Transverse colon (tissue), 4 donors: ENCODE measurements at regions not wholly inside any gene's neighbourhood (a gene's known extent, or its start where the extent isn't known, plus 50 kb on each side); places are given as distances from the start of the nearest gene placed in this dataset.

Experiments used
- DNase-seq: peaks from one replicate; pipeline ENCODE4 v3.0.0-alpha.2; 2019
- H3K27ac ChIP-seq, 4 donors: fragments of 200-600 bp; sonication (generic); 2 replicates each; pipeline ENCODE4 v1.5.1; 2016 to 2018; ENCODE audit warnings: inconsistent platforms in 4 of 4
- H3K27me3 ChIP-seq: fragments of 200-600 bp; sonication (generic); 2 replicates; pipeline ENCODE4 v1.5.1; 2017; ENCODE audit warnings: inconsistent platforms
- H3K36me3 ChIP-seq, 4 donors: fragments of 200-600 bp; sonication (generic); 2 replicates each; pipeline ENCODE4 v1.5.1; 2017 to 2019; ENCODE audit warnings: inconsistent platforms in 4 of 4
- H3K4me1 ChIP-seq, 4 donors: fragments of 200-600 bp; sonication (generic); 2 replicates each; pipeline ENCODE4 v1.5.1; 2017 to 2020; ENCODE audit warnings: inconsistent platforms in 4 of 4
- H3K4me3 ChIP-seq, 4 donors: fragments of 200-600 bp; sonication (generic); 1 replicate in 1 of 4; 2 replicates in 3 of 4; pipeline versions ENCODE4 v1.5.1 to v1.6.1; 2017 to 2019; ENCODE audit warnings: inconsistent platforms in 4 of 4
- H3K9me3 ChIP-seq, 2 donors: fragments of 200-600 bp; sonication (generic); 2 replicates each; pipeline ENCODE4 v1.5.1; 2017 to 2019; ENCODE audit warnings: inconsistent platforms in 2 of 2
- CTCF ChIP-seq, 5 experiments: fragments of 200-600 bp in 3 of 5; fragments of 450-650 bp in 2 of 5; sonication (generic) in 3 of 5; IDR thresholded peaks; 1 replicate in 2 of 5; 2 replicates in 3 of 5; pipeline ENCODE4 v1.5.1; 2016 to 2017; ENCODE audit warnings: antibody characterized with exemption in 5 of 5, inconsistent platforms in 3 of 5, mild to moderate bottlenecking in 2 of 5, moderate library complexity in 1 of 5
- EP300 ChIP-seq: sonication (generic); formaldehyde crosslinking; IDR thresholded peaks from one replicate; pipeline ENCODE4 v1.6.1; 2017; ENCODE audit warnings: antibody characterized with exemption, low read depth
- POLR2A ChIP-seq: fragments of 450-650 bp; IDR thresholded peaks from one replicate; pipeline ENCODE4 v1.6.1; 2016; ENCODE audit warnings: antibody characterized with exemption, mild to moderate bottlenecking, moderate library complexity
- POLR2AphosphoS5 ChIP-seq, 3 donors: sonication (generic); formaldehyde crosslinking; IDR thresholded peaks; one replicate each; pipeline ENCODE4 v1.6.1; 2016; ENCODE audit warnings: antibody characterized with exemption in 3 of 3
- WGBS, 2 donors: methylation state at CpG; one replicate each; pipeline ENCODE4 v1.1.5; 2018; ENCODE audit warnings: low coverage in 1 of 2; 5-methylcytosine and 5-hydroxymethylcytosine counted together
- in situ Hi-C, 4 donors: fragments of 200-750 bp; cut with MboI; loops; one replicate each; pipeline versions ENCODE4 v1.15.0 to v1.15.1; 2017; ENCODE audit warnings: low sequenced_read_pairs in 3 of 4, low pct_ligation_motif_present in 1 of 4, low pct_unique_long_range_greater_than_20kb in 1 of 4
- intact Hi-C: fragments of 100-400 bp; cut with DNase I; formaldehyde crosslinking; loops from one replicate; pipeline ENCODE4 v1.15.1; 2023; ENCODE audit warnings: low total_unique reads

DNA sequence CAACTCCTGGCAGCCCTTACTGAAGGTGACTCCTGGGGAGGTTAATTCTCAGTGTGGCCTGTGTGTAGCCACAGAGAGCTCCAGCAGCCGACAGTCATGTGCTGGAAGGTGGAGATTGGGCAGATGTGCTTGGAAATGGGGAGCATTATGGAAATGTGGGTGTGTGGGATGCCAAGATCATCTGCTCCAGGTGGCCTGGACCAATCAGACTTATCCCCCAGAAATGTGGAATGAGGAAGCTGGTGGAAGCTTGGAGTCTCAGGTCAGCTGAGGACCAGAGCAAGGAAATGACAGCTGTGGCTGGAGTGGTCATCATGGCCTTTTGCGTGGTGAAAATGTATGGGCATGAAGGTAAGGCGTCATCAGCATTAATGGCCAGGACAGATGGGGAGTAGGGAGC, 234.0 kb downstream of the MIAT start:
- no peak overlapping the region for H3K27ac ChIP-seq
- DNase-seq, result no peak
- H3K4me3 ChIP-seq, result no peak overlapping the region
- no peak for TF ChIP-seq EP300
- TF ChIP-seq CTCF (IDR thresholded peaks at IDR 0.05), result no peak
- no peak for TF ChIP-seq POLR2AphosphoS5 (IDR thresholded peaks at IDR 0.05)
- no peak for TF ChIP-seq POLR2A
- H3K27me3 ChIP-seq, result no peaks in the 10 kb centered on the region
- H3K9me3 ChIP-seq, result no peaks in the 10 kb centered on the region
- peaks cover 0 to 8% (median 0%) of the 10 kb centered on the region in 4 donors for H3K4me1 ChIP-seq
- 87% methylated on average over 3 of the region's 3 CpGs; no CpG with 5 or more reads in 1 of the 2 donors for WGBS, 2 donors
- H3K36me3 ChIP-seq, result no peaks in the 10 kb centered on the region
- intact Hi-C loops, result no loop called here
- in situ Hi-C loops, result no loop called here

DNA sequence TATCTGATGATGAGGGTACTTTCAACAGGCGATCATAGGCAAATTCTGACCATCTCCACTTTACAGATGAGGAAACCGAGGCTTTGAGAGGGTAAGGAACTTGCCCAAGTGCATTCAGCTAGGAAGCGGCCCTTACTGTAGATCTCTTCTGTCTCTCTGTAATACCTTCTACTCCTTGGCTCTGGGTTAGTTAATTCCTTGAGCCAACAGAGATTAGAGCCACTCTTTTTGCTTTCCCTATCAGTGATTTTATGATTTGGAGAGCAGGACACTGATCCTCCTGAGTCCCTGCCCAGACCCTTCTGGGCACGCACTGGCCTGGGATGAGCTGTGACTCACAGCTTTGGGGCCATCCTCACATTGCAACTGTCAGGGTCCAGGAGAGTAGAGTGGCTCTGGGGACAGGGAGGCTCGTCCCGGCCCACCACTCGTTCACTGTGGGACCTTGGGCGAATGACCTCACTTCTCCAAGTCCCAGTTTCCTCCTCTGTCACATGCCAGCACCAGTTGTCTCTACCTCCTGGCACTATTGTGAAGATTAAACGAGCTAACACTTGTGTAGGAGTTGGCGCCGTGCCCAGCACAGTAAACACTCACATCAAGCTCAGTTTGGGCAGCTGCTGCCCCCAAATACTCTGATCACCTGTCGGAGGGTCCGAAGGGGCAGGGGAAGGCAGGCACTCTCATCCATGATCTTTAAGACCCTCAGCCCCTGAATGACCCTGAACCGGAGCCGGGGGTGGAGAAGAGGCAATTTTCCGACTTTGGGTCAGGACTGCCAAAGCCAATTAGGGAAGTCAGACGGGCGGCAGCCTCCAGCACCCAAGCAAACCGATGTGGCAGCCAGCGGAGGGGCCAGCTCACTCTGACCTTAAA, 235.0 kb downstream of the MIAT start:
- peak; percentile 15 for DNase-seq
- in situ Hi-C loops, result no loop called here
- no peak for TF ChIP-seq EP300
- H3K27me3 ChIP-seq, result no peaks in the 10 kb centered on the region
- 40 to 73% methylated on average over 3 to 20 of the region's 20 CpGs for WGBS, 2 donors
- H3K27ac ChIP-seq, result no peak overlapping the region
- no peak overlapping the region for H3K4me3 ChIP-seq
- intact Hi-C loops, result no loop called here
- peaks cover 0 to 8% (median 0%) of the 10 kb centered on the region in 4 donors for H3K4me1 ChIP-seq
- H3K9me3 ChIP-seq, result no peaks in the 10 kb centered on the region
- H3K36me3 ChIP-seq, result no peaks in the 10 kb centered on the region

- no peaks in the 10 kb centered on the region for H3K36me3 ChIP-seq
- peaks cover under 1% of the 10 kb centered on the region for H3K27me3 ChIP-seq
- no peak overlapping the region for H3K4me3 ChIP-seq
- H3K9me3 ChIP-seq, result no peaks in the 10 kb centered on the region
- H3K27ac ChIP-seq, result peak overlapping the region in 1 of 4 donors; percentile 57
- peaks cover 0 to 8% (median 0%) of the 10 kb centered on the region in 4 donors for H3K4me1 ChIP-seq
- TF ChIP-seq POLR2A (no peak), CTCF (IDR thresholded peaks at IDR 0.05) (no peak), EP300 (no peak), POLR2AphosphoS5 (IDR thresholded peaks at IDR 0.05) (no peak)
- WGBS, 2 donors, result 66 to 79% methylated on average over 7 to 18 of the region's 18 CpGs
- in situ Hi-C loops, result no loop called here
- DNase-seq, result no peak
- intact Hi-C loops, result no loop called here
These were observed 236.1 kb downstream of the MIAT start for GRCh38 chr22:26893173-26894110.

DNA sequence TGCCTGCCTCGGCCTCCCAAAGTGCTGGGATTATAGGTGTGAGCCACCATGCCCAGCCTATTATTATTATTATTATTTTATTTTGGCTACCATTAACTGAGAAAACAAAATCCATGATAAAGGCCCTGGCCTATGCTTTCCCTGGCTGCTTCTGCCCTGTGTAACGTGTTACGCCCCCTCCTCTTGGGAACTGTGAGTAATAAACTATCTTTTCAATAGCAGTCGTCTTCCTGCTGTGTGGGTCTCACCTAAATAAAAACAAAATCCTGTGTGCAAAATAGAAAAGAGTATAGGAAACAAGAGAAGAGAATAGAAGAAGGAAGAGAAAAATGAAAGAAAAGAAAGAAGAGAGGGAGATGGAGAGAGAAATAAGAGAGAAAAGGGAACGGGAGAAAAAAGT, 237.0 kb downstream of the MIAT start:
- TF ChIP-seq EP300 (no peak), POLR2A (no peak), POLR2AphosphoS5 (IDR thresholded peaks at IDR 0.05) (no peak), CTCF (IDR thresholded peaks at IDR 0.05) (no peak)
- H3K36me3 ChIP-seq, result no peaks in the 10 kb centered on the region
- 78 to 83% methylated on average over 5 of the region's 5 CpGs for WGBS, 2 donors
- intact Hi-C loops, result no loop called here
- peaks cover 0 to 8% (median 0%) of the 10 kb centered on the region in 4 donors for H3K4me1 ChIP-seq
- in situ Hi-C loops, result no loop called here
- peaks cover 8% of the 10 kb centered on the region for H3K27me3 ChIP-seq
- DNase-seq, result no peak
- H3K27ac ChIP-seq, result peak overlapping the region in 2 of 4 donors; percentile 4 to 57
- H3K9me3 ChIP-seq, result no peaks in the 10 kb centered on the region
- no peak overlapping the region for H3K4me3 ChIP-seq
